G401 (cell line): ENCODE measurements at regions not wholly inside any gene's neighbourhood (a gene's known extent, or its start where the extent isn't known, plus 50 kb on each side); places are given as distances from the start of the nearest gene placed in this dataset.
"Not testable (repeated sequence)": the region's sequence is repeated elsewhere in the genome, so short reads cannot be mapped to it uniquely, and the experiment has no call there.

Source experiments
- DNase-seq: peaks from one replicate; pipeline ENCODE4 v3.0.0-alpha.2; 2015; ENCODE audit warnings: low spot score
- in situ Hi-C: cut with HindIII; loops from 2 replicates; pipeline ENCODE4 v1.10.0; 2016; ENCODE audit warnings: low sequenced_read_pairs, mixed read lengths

DNA sequence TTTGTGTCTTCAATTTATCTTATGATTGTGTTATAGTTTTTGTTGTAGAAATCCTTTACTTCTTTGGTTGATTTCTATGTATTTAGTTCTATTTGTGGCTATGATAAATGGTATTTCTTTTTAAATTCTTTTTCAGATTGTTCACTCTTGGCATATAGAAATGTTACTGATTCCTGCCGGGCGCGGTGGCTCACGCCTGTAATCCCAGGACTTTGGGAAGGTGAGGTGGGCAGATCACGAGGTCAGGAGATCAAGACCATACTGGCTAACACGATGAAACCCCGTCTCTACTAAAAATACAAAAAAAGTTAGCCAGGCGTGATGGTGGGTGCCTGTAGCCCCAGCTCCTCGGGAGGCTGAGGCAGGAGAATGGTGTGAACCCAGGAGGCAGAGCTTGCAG, 158.6 kb upstream of the TPTE start:
- in situ Hi-C loops, DNase-seq: not testable (repeated sequence)

DNA sequence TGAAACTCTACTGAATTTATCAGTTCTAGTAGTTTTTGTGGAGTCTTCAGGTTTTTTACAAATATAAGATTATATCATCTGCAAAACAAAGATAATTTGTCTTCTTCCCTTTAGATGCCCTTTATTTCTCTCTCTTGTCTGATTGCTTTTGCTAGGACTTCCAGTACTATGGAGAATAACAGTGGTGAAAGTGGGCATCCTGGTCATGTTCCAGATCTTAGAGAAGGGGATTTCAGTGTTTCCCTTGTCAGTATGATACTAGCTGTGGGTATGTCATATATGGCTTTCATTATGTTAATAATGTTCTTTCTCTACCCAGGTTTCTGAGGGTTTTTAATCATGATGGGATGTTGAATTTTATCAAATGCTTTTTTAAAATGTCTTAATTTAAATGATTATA, 158.1 kb upstream of the TPTE start:
- DNase-seq, in situ Hi-C loops: not testable (repeated sequence)

GRCh38 chr21:10366210-10366609, 155.2 kb upstream of the TPTE start:
- in situ Hi-C loops, DNase-seq: not testable (repeated sequence)

DNA sequence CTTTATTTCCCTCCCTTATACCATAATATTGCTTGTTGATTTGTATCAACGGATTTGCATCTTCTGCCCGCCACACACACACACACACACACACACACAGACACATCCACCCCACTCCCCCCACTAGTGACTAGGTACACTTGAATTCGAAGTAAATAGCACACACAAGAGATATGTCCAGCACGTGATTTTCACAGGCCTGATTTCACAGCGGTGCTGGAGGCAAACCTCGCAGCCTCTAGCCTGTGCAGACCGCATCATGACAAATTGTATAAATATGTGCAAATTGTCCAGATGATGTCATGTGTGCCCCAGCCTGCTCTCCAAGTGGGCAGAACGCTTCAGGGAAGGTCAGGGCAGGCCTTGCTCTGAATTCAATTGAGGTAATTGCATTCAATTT, 153.8 kb upstream of the TPTE start:
- DNase-seq, in situ Hi-C loops: not testable (repeated sequence)

DNA sequence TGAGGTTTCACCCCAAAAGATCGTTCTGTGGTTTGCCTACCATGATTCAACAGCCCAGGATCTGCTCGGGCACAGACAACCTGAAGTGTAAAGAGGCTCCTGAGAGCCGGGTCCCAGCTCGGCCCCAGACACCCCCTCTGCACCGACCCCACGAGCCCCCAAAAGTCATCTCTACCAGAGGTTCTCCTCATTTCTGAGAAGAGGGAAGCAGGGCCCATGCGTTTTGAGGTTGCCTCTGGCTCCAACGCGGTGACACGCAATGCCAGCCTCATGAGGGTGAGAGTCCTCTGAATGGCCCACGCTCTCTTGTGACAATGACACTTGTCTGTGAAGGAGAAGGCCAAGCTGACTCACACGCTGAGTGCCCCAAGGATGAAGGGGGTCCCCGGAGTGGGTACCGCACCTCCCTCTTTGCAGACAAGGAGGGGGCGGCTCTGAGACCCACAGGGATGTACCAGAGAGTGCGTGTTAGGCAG, 153.0 kb upstream of the TPTE start:
- DNase-seq, in situ Hi-C loops: not testable (repeated sequence)

DNA sequence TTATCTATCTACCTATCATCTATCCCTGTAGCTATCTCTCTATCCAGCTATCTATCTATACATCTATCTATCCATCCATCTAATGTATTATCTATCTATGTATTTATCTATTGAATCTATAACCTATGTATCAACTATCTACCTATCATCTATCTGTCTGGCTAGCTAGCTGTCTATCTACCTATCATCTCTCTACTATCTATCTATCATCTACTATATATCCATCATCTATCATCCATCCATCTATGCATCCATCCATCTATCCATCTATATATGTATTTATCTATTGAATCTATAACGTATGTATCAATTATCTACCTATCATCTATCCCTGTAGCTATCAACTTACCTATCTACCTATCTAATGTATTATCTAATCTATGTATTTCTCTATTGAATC, 152.1 kb upstream of the TPTE start:
- in situ Hi-C loops, DNase-seq: not testable (repeated sequence)

DNA sequence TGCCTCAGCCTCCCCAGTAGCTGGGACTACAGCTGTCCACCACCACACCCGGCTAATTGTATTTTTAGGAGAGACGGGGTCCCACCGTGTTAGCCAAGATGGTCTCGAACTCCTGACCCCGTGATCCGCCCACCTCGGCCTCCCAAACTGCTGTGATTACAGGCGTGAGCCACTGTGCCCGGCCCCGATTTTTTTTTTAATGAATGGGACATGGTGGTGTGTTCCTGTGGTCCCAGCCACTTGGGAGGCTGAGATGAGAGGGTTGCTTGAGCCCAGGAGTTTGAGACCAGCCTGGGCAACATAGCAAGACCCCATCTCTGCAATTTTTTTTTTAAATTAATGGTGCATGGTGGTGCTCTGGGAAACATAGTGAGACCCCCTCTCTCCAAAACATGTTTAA, 143.6 kb upstream of the TPTE start:
- in situ Hi-C loops, DNase-seq: not testable (repeated sequence)

DNA sequence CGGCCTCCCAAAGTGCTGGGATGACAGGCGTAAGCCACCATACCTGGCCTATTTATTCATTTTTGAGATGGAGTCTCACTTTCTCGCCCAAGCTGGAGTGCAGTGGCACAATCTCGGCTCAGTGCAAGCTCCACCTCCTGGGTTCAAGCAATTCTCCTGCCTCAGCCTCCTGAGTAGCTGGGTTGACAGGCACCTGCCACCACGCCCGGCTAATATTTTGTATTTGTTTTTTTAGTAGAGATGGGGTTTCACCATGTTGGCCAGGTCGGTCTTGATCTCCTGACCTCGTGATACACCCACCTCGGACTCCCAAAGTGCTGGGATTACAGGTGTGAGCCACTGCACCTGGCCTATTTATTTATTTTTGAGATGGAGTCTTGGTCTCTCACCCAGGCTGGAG, 141.6 kb upstream of the TPTE start:
- DNase-seq, in situ Hi-C loops: not testable (repeated sequence)

DNA sequence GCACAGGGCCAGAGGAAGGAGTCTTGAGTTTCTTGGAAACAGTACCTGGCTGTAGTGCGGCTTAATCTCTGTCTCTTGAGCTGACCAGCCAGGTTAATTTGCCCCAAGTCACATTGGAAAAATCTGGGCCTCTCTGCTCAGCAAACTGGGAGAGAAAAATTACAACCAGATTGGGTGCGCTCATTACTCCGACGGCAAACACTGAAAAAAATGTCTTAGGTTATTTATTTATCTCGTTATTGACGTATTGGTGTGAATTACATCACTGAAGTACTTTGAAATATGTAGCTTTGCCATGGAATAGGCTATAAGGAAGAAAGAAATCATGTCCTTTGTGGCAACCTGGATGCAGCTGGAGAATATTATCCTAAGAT, 139.7 kb upstream of the TPTE start:
- in situ Hi-C loops: not testable (repeated sequence)

GRCh38 chr21:10382135-10382534, 139.2 kb upstream of the TPTE start:
- in situ Hi-C loops, DNase-seq: not testable (repeated sequence)

More for the DNA sequence above, 139.7 kb upstream of the TPTE start:
- DNase-seq: not testable (repeated sequence)

DNA sequence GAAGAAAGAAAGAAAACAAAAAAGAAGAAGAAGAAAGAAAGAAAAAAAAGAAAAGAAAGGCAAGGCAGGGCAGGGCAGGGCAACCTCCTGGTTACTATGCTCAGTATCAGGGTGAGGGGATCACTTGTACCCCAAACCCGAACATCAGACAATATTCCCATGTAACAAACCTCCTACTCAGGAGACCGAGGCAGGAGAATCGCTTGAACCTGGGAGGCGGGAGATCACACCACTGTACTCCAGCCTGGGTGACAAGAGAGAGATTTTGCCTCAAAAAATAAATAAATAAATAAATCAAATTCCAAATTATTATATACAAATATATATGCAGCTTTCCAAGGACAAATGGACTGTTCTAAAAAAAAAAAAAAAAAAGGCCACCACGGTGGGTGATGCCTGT, 138.8 kb upstream of the TPTE start:
- in situ Hi-C loops: not testable (repeated sequence)

GRCh38 chr21:10383571-10383970, 137.8 kb upstream of the TPTE start:
- DNase-seq, in situ Hi-C loops: not testable (repeated sequence)

More for the DNA sequence above, 138.8 kb upstream of the TPTE start:
- DNase-seq: not testable (repeated sequence)

DNA sequence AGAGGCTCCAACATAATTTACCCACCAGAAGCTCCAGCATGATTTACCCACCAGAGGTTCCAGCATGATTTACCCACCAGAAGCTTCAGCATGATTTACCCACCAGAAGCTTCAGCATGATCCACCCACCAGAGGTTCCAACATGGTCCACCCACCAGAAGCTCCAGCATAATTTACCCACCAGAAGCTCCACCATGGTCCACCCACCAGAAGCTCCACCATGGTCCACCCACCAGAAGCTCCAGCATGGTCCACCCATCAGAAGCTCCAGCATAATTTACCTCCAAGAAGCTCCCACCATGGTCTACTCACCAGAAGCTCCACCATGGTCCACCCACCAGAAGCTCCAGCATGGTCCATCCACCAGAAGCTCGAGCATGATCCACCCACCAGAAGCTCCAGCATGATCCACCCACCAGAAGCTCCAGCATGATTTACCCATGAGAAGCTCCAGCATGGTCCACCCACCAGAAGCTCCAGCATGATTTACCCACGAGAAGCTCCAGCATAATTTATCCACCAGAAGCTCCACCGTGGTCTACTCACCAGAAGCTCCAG, 137.0 kb upstream of the TPTE start:
- DNase-seq, in situ Hi-C loops: not testable (repeated sequence)

- in situ Hi-C loops, DNase-seq: not testable (repeated sequence)
Observed at GRCh38 chr21:10385202-10385601, 136.2 kb upstream of the TPTE start.

DNA sequence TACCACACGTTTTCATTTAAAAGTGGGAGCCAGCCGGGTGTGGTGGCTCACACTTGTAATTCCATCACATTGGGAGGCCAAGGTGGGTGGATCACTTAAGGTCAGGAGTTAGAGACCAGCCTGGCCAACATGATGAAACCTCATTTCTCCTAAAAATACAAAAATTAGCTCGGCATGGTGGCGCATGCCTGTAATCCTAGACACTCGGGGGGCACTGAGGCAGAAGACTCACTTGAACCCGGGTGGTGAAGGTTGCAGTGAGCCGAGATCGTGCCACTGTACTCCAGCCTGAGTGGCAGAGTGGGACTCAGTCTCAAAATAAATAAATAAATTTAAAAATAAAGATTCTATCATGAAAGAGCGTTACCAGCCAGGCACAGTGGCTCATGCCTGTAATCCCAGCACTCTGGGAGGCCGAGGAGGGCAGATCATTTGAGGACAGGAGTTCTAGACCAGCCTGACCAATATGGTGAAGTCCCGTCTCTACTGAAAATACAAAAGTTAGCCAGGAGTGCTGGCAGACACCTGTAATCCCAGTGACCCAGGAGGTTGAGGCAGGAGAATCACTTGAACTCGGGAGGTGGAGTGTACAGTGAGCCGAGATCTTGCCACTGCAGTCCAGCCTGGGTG, 135.4 kb upstream of the TPTE start:
- in situ Hi-C loops, DNase-seq: not testable (repeated sequence)

DNA sequence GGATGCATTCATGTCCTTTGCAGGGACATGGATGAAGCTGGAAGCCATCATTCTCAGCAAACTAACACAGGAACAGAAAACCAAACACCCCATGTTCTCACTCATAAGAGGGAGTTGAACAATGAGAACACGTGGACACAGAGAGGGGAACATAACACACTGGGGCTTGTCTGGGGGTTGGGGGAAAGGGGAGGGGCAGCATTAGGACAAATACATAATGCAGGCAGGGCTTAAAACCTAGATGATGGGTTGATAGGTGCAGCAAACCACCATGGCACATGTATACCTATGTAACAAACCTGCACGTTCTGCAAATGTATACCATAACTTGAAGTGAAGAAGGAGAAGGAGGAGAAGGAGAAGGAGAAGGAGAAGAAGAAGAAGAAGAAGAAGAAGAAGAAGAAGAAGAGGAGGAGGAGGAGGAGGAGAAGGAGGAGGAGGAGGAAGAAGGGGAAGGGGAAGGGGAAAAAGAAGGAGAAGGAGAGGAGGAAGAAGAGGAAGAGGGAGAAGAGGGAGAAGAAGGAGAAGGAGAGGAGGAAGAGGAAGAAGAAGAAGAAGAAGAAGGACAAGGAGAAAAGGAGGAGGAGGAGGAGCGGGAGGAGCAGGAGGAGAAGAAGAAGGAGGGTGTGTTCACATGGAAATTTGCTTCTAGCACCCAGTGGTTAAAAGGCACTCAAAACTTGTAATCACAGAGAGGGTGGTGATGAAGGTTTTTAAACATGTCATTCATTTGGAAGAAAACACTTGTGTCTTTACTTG, 133.5 kb upstream of the TPTE start:
- in situ Hi-C loops, DNase-seq: not testable (repeated sequence)

- DNase-seq, in situ Hi-C loops: not testable (repeated sequence)
Observed at GRCh38 chr21:10388625-10389024, 132.8 kb upstream of the TPTE start.

GRCh38 chr21:10392301-10392700, 129.1 kb upstream of the TPTE start:
- in situ Hi-C loops: not testable (repeated sequence)

DNA sequence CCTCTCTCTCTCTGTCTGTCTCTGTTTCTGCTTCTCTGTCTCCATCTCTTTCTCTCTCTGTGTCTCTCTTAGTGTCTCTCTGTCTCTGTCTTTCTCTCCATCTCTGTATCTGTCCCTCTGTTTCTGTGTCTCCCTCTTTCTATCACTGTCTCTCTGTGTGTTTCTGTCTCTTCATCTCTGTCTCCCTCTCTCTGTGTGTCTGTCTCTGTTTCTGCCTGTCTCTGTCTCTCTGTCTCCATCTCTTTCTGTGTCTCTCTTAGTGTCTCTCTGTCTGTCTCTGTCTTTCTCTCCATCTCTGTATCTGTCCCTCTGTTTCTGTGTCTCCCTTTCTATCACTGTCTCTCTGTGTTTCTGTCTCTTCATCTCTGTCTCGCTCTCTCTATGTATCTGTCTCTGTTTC, 125.4 kb upstream of the TPTE start:
- in situ Hi-C loops, DNase-seq: not testable (repeated sequence)

More at GRCh38 chr21:10392301-10392700, 129.1 kb upstream of the TPTE start:
- DNase-seq: not testable (repeated sequence)

DNA sequence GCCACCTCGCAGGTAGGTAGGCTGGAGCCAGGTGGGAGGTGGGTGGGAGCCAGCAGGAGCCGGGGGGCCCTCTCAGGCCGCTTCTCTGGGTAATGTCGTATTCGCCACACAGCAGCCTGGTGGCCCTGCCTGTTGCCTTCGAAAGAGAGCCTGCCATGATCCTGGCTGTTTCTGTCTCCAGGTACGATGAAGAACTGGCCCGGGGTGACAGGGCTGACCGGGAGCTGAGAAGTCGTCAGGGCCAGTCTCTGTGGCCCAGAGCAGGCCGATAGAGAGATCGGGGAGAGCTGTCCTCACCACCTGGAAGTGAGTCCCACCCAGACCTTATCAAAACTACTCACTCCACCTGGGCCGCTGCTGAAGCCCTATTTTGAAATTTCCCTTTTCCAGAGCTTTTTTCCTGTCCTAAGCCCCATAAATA, 123.9 kb upstream of the TPTE start:
- DNase-seq, in situ Hi-C loops: not testable (repeated sequence)
